Activated naive CD8-positive, alpha-beta T cell treated with anti-CD3 and anti-CD28 coated beads, Interleukin-2, amount 50 U/mL, for 24 hours (primary cell): ENCODE measurements at regions not wholly inside any gene's neighbourhood (a gene's known extent, or its start where the extent isn't known, plus 50 kb on each side); places are given as distances from the start of the nearest gene placed in this dataset.

ENCODE experiments used
- ATAC-seq: fragments of 150-1000 bp; cut with Tn5 transposase; one replicate; pipeline ENCODE4 v1.10.0; 2021
- DNase-seq: peaks from one replicate; pipeline ENCODE4 v3.0.0; 2021
- H3K27ac Mint-ChIP-seq: one replicate; pipeline ENCODE4 v1.8.0; 2021; ENCODE audit warnings: mild to moderate bottlenecking, mixed read lengths
- H3K27me3 Mint-ChIP-seq: one replicate; pipeline ENCODE4 v1.8.0; 2021; ENCODE audit warnings: mixed read lengths
- H3K36me3 Mint-ChIP-seq: one replicate; pipeline ENCODE4 v1.8.0; 2021; ENCODE audit warnings: low read depth, mixed read lengths
- H3K4me1 Mint-ChIP-seq: one replicate; pipeline ENCODE4 v1.8.0; 2021; ENCODE audit warnings: mixed read lengths
- H3K4me3 Mint-ChIP-seq: one replicate; pipeline ENCODE4 v1.8.0; 2021; ENCODE audit warnings: mild to moderate bottlenecking, moderate library complexity, mixed read lengths
- H3K9me3 Mint-ChIP-seq: one replicate; pipeline ENCODE4 v1.8.0; 2021; ENCODE audit warnings: mixed read lengths

DNA sequence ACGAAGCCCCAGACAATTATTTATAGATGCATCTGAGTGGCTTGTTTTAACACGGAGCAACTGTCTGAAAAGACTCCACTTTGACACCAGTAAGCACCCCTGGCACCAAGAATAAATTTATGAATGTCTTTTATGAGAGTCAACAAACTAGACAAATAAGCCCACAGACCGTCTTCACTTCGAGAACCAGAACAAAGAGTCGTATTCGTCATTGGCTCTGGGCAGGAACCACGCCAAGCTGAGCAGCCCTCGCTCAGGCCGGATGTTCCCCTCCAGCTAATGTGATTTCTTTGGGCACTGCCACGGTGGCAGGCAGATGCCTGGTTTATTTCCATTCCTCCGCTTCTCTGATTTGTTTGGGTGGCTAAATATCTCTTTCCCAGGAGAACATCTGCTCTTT is 91.9 kb upstream of the STC2 start:
- ATAC-seq (no peak), DNase-seq (no peak)
- Mint-ChIP-seq H3K9me3 (peaks cover 10% of the 10 kb centered on the region), H3K4me3 (no peak overlapping the region), H3K36me3 (no peaks in the 10 kb centered on the region), H3K27me3 (no peaks in the 10 kb centered on the region), H3K4me1 (no peaks in the 10 kb centered on the region), H3K27ac (no peak overlapping the region)

GRCh38 chr5:173413471-173413982 is 85.3 kb upstream of the STC2 start:
- no peak overlapping the region for H3K27ac Mint-ChIP-seq
- DNase-seq (no peak), ATAC-seq (no peak)
- no peak overlapping the region for H3K4me3 Mint-ChIP-seq
- H3K9me3 Mint-ChIP-seq: peaks cover 6% of the 10 kb centered on the region
- no peaks in the 10 kb centered on the region for H3K36me3 Mint-ChIP-seq
- no peaks in the 10 kb centered on the region for H3K4me1 Mint-ChIP-seq
- peaks cover 9% of the 10 kb centered on the region for H3K27me3 Mint-ChIP-seq

GRCh38 chr5:173412566-173412965 is 84.4 kb upstream of the STC2 start:
- H3K4me3 Mint-ChIP-seq: no peak overlapping the region
- ATAC-seq (no peak), DNase-seq (no peak)
- H3K36me3 Mint-ChIP-seq: no peaks in the 10 kb centered on the region
- H3K9me3 Mint-ChIP-seq: peaks cover 6% of the 10 kb centered on the region
- peaks cover 9% of the 10 kb centered on the region for H3K27me3 Mint-ChIP-seq
- H3K4me1 Mint-ChIP-seq: no peaks in the 10 kb centered on the region
- no peak overlapping the region for H3K27ac Mint-ChIP-seq

DNA sequence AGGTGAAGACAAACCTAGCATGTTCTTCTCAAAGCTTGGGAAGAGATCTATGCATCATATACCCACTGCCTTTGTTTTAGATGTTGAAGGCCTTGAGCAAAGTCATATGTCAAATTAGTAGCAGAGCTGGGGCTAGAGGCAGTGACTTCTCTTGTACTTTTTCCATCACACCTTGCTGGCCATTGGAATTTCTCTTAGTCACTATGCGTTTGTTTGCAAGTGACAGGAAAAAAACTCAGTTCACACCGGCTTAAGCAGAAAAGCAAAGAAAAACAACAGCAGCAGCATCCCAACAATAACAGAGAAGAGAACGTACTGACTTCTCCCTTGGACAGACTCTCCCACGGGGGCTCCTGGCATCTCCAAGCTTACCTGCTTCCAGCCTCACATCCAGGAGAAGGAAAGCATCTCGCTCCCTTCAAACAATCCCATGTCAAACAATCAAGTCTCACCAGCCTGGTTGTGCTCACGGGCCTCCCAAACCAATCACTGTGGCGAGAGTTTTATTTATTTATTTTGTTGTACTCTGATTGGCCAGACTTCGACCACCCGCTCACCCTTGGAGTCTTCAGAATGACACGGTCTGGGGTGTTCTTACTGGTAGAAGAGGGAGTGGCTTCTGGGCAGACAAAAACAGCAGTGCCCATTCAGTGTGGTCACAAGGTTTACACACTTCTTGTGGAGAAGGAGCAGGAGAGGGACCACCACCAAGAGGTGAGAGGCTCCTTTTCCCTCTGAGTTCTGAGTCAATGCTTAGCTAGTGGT is 83.8 kb upstream of the STC2 start:
- Mint-ChIP-seq H3K9me3 (peaks cover 2% of the 10 kb centered on the region), H3K27ac (no peak overlapping the region), H3K36me3 (no peaks in the 10 kb centered on the region), H3K4me3 (no peak overlapping the region), H3K4me1 (no peaks in the 10 kb centered on the region), H3K27me3 (peaks cover 9% of the 10 kb centered on the region)
- ATAC-seq (no peak), DNase-seq (no peak)

- Mint-ChIP-seq H3K9me3 (no peaks in the 10 kb centered on the region), H3K36me3 (no peaks in the 10 kb centered on the region), H3K4me1 (no peaks in the 10 kb centered on the region), H3K27me3 (peaks cover 9% of the 10 kb centered on the region), H3K4me3 (no peak overlapping the region), H3K27ac (no peak overlapping the region)
- no peak for ATAC-seq
- DNase-seq: no peak
These were observed 82.4 kb upstream of the STC2 start for GRCh38 chr5:173410459-173411233.

DNA sequence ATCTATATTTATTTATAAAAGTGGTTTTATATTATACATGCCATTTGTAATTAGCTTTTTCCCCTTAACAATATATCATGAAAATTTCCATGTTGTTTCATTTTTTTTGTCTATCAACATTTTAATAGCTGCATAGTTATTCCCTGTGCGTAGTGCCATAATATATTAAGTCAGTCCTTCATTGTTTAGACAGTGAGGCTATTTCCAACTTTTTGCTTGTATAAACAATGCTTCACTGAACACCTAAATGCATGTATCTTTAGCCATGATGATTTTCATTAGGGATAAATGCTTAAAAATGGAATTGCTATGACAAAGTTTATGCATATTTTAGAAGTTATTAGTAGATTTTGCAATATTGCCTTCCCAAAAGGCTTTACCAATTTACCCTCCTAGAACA is 80.7 kb upstream of the STC2 start:
- Mint-ChIP-seq H3K36me3 (no peaks in the 10 kb centered on the region), H3K4me3 (no peak overlapping the region), H3K9me3 (no peaks in the 10 kb centered on the region), H3K27ac (no peak overlapping the region), H3K27me3 (peaks cover 9% of the 10 kb centered on the region), H3K4me1 (no peaks in the 10 kb centered on the region)
- DNase-seq: no peak
- no peak for ATAC-seq

GRCh38 chr5:173399851-173400250 is 71.6 kb upstream of the STC2 start:
- Mint-ChIP-seq H3K27me3 (no peaks in the 10 kb centered on the region), H3K4me3 (no peak overlapping the region), H3K9me3 (peaks cover 4% of the 10 kb centered on the region), H3K36me3 (no peaks in the 10 kb centered on the region), H3K27ac (no peak overlapping the region), H3K4me1 (no peaks in the 10 kb centered on the region)
- ATAC-seq (no peak), DNase-seq (no peak)

- H3K4me3 Mint-ChIP-seq: no peak overlapping the region
- H3K4me1 Mint-ChIP-seq: no peaks in the 10 kb centered on the region
- H3K9me3 Mint-ChIP-seq: peaks cover 4% of the 10 kb centered on the region
- DNase-seq (no peak), ATAC-seq (no peak)
- H3K27me3 Mint-ChIP-seq: peaks cover 4% of the 10 kb centered on the region
- H3K36me3 Mint-ChIP-seq: no peaks in the 10 kb centered on the region
- no peak overlapping the region for H3K27ac Mint-ChIP-seq
These were observed 69.3 kb upstream of the STC2 start for GRCh38 chr5:173397516-173397915.

GRCh38 chr5:173396311-173396993 is 68.2 kb upstream of the STC2 start:
- Mint-ChIP-seq H3K27ac (no peak overlapping the region), H3K36me3 (no peaks in the 10 kb centered on the region), H3K27me3 (peaks cover 4% of the 10 kb centered on the region), H3K4me1 (no peaks in the 10 kb centered on the region), H3K9me3 (peaks cover 4% of the 10 kb centered on the region), H3K4me3 (no peak overlapping the region)
- DNase-seq (no peak), ATAC-seq (no peak)

DNA sequence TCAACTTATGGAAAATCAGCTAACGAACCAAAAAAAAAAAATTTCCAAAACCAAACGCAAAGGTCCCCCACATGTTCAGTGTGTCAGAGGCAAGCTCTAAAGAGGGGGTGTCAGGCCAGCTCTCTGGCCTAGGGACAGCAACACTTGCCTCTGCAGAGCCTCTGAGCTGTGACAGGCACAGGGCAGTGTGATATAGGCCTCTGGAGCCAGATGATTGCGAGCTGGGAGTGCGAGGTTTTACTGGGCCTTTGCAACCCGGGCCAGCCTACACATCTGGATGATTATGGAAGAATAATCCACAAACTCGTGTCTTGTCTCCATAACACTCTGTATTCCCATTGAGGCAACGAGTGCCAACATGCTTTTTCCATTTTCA is 67.7 kb upstream of the STC2 start:
- no peaks in the 10 kb centered on the region for H3K36me3 Mint-ChIP-seq
- H3K27ac Mint-ChIP-seq: no peak overlapping the region
- no peaks in the 10 kb centered on the region for H3K4me1 Mint-ChIP-seq
- no peak overlapping the region for H3K4me3 Mint-ChIP-seq
- no peak for ATAC-seq
- H3K27me3 Mint-ChIP-seq: peaks cover 7% of the 10 kb centered on the region
- DNase-seq: no peak
- peaks cover 4% of the 10 kb centered on the region for H3K9me3 Mint-ChIP-seq

DNA sequence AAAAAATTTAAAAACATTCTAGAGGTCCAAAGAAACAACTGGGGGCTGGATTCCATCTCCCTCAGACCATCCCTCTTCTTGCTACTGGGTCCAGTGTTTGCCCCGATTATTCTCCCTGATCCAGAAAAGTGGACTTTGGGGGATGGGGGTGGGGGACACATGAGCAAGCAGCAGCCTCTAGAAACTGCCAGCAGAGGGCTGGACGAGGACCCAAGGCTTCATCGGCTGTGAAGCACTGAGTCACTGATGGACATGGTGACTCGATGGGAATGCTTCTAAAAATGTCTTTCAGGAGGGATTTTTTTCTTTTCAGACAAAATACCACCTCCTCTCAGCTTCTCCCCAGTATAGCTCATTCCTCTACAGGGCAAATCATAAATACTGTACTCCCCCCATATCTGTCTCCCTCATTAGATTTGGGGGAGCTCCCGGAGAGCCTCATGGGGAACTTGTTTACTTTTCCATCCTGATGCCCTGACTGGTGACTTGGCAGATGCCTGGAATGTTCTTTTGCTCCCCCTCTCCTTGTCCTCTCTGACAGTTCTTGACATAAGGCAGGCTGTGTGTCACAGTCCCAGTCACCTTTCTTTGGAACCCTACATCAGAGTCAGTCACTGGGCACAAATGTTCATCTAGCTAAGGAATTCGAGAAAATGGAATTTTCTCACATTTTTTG is 67.2 kb upstream of the STC2 start:
- H3K4me1 Mint-ChIP-seq: no peaks in the 10 kb centered on the region

GRCh38 chr5:173394701-173395100 is 66.5 kb upstream of the STC2 start:
- peaks cover 4% of the 10 kb centered on the region for H3K9me3 Mint-ChIP-seq
- ATAC-seq (no peak), DNase-seq (no peak)
- no peak overlapping the region for H3K27ac Mint-ChIP-seq
- no peaks in the 10 kb centered on the region for H3K36me3 Mint-ChIP-seq
- peaks cover 10% of the 10 kb centered on the region for H3K27me3 Mint-ChIP-seq
- no peak overlapping the region for H3K4me3 Mint-ChIP-seq
- H3K4me1 Mint-ChIP-seq: no peaks in the 10 kb centered on the region

More for the DNA sequence above, 67.2 kb upstream of the STC2 start:
- Mint-ChIP-seq H3K9me3 (peaks cover 4% of the 10 kb centered on the region), H3K27me3 (peaks cover 10% of the 10 kb centered on the region), H3K4me3 (no peak overlapping the region), H3K36me3 (no peaks in the 10 kb centered on the region), H3K27ac (no peak overlapping the region)
- no peak for ATAC-seq
- no peak for DNase-seq

GRCh38 chr5:173392172-173392571 is 64.0 kb upstream of the STC2 start:
- DNase-seq (no peak), ATAC-seq (no peak)
- Mint-ChIP-seq H3K9me3 (peaks cover 4% of the 10 kb centered on the region), H3K4me1 (no peaks in the 10 kb centered on the region), H3K27me3 (peaks cover 10% of the 10 kb centered on the region), H3K36me3 (no peaks in the 10 kb centered on the region), H3K4me3 (no peak overlapping the region), H3K27ac (no peak overlapping the region)

DNA sequence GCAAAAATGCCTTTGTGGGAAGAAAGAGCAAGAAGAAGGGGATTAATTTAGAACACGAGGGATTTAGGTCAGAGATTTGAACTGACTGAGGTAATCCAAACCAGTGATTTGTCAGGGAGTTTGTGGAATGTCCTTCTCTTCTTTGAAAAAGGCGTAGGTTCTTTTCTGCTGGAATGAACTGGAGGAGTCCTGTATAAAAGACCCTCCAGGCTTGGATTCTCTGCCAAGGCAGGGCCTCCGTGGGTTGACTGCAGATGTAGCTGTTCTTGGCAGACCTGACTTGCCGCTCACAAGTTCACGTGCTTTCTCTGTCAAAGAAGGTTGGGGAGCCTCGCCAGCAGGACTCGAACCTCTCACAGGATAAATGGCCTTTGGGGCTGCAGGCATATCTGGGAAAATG is 62.8 kb upstream of the STC2 start:
- ATAC-seq (no peak), DNase-seq (no peak)
- H3K27me3 Mint-ChIP-seq: peaks cover 10% of the 10 kb centered on the region
- no peak overlapping the region for H3K27ac Mint-ChIP-seq
- no peaks in the 10 kb centered on the region for H3K4me1 Mint-ChIP-seq
- H3K9me3 Mint-ChIP-seq: peaks cover 4% of the 10 kb centered on the region
- H3K4me3 Mint-ChIP-seq: no peak overlapping the region
- H3K36me3 Mint-ChIP-seq: no peaks in the 10 kb centered on the region
